Bronchial epithelial cell (primary cell): ENCODE measurements at regions not wholly inside any gene's neighbourhood (a gene's known extent, or its start where the extent isn't known, plus 50 kb on each side); places are given as distances from the start of the nearest gene placed in this dataset.
A peak's percentile ranks its signal among the peaks of the same experiment; 100 is the strongest.

Experiments
- DNase-seq: peaks from one replicate; pipeline ENCODE4 v3.0.0-alpha.2; 2010; ENCODE audit warnings: low read depth
- FAIRE-seq: peaks from 2 replicates; lab custom pipeline; 2011; peaks lifted over from hg19 to GRCh38; lab: Jason Lieb, UNC
- H3K27me3 ChIP-seq: 2 replicates; pipeline ENCODE4 v1.5.1; 2011; ENCODE audit warnings: low read length; ENCODE audit not compliant: control insufficient read depth, insufficient read depth
- H3K36me3 ChIP-seq: 2 replicates; pipeline ENCODE4 v1.5.1; 2011; ENCODE audit warnings: low read length; ENCODE audit not compliant: control insufficient read depth, insufficient read depth
- H3K4me3 ChIP-seq: 2 replicates; pipeline ENCODE4 v1.5.1; 2011; ENCODE audit warnings: mild to moderate bottlenecking, low read depth, low read length, control low read depth
- CTCF ChIP-seq: IDR thresholded peaks from 2 replicates; pipeline ENCODE4 v1.5.1; 2011; ENCODE audit warnings: mild to moderate bottlenecking, moderate library complexity, low read length, control low read depth, inconsistent platforms; ENCODE audit not compliant: insufficient read depth, severe bottlenecking

- Histone ChIP-seq H3K36me3 (no peaks in the 10 kb centered on the region), H3K4me3 (no peak overlapping the region), H3K27me3 (no peaks in the 10 kb centered on the region)
- no peak for TF ChIP-seq CTCF
- no peak for DNase-seq
- FAIRE-seq, result no peak
These were observed 263.0 kb downstream of the CDC5L start for GRCh38 chr6:44650495-44650894.

- no peak overlapping the region for H3K4me3 ChIP-seq
- no peak for TF ChIP-seq CTCF
- no peaks in the 10 kb centered on the region for H3K36me3 ChIP-seq
- no peaks in the 10 kb centered on the region for H3K27me3 ChIP-seq
- DNase-seq, result peak; percentile 72
- no peak for FAIRE-seq
These were observed 263.4 kb downstream of the CDC5L start for GRCh38 chr6:44650947-44651346.

- FAIRE-seq (no peak), DNase-seq (no peak)
- H3K4me3 ChIP-seq, result no peak overlapping the region
- no peaks in the 10 kb centered on the region for H3K27me3 ChIP-seq
- no peak for TF ChIP-seq CTCF
- no peaks in the 10 kb centered on the region for H3K36me3 ChIP-seq
These were observed 264.1 kb downstream of the CDC5L start for GRCh38 chr6:44651604-44652003.

GRCh38 chr6:44652547-44652946 lies 265.0 kb downstream of the CDC5L start:
- no peaks in the 10 kb centered on the region for H3K27me3 ChIP-seq
- DNase-seq, result no peak
- TF ChIP-seq CTCF, result no peak
- no peak for FAIRE-seq
- no peak overlapping the region for H3K4me3 ChIP-seq
- H3K36me3 ChIP-seq, result no peaks in the 10 kb centered on the region

GRCh38 chr6:44653091-44653490 lies 265.6 kb downstream of the CDC5L start:
- no peak overlapping the region for H3K4me3 ChIP-seq
- no peak for TF ChIP-seq CTCF
- FAIRE-seq (no peak), DNase-seq (no peak)
- no peaks in the 10 kb centered on the region for H3K27me3 ChIP-seq
- H3K36me3 ChIP-seq, result no peaks in the 10 kb centered on the region

- no peak for DNase-seq
- Histone ChIP-seq H3K4me3 (no peak overlapping the region), H3K27me3 (no peaks in the 10 kb centered on the region), H3K36me3 (no peaks in the 10 kb centered on the region)
- TF ChIP-seq CTCF, result no peak
- FAIRE-seq, result no peak
These were observed 266.3 kb downstream of the CDC5L start for GRCh38 chr6:44653761-44654218.
